ENCODE measurements at regions not wholly inside any gene's neighbourhood (a gene's known extent, or its start where the extent isn't known, plus 50 kb on each side); places are given as distances from the start of the nearest gene placed in this dataset.
"Not testable (repeated sequence)": the region's sequence is repeated elsewhere in the genome, so short reads cannot be mapped to it uniquely, and the experiment has no call there.

DNA sequence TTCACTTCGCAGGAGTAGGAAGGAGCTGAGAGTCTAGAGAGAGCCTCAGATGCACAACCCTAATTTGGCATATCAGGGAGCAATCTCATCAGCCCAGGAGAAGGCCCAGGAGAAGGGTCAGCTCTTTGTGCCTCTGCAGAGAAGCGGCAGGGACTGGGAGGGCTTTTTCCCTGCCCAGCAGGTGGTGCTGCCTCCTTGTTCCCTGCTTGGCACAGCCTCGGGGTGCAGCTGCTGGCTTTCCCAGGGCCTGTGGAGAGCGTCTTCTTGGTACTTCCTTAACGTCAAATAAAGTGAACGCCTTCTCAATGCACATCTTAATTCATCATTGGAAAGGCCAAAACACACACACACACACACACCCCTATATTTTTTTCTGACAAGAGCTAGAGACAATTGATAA is 519.3 kb downstream of the GOLGA6L6 start:
- TF ChIP-seq, protein P1, sequence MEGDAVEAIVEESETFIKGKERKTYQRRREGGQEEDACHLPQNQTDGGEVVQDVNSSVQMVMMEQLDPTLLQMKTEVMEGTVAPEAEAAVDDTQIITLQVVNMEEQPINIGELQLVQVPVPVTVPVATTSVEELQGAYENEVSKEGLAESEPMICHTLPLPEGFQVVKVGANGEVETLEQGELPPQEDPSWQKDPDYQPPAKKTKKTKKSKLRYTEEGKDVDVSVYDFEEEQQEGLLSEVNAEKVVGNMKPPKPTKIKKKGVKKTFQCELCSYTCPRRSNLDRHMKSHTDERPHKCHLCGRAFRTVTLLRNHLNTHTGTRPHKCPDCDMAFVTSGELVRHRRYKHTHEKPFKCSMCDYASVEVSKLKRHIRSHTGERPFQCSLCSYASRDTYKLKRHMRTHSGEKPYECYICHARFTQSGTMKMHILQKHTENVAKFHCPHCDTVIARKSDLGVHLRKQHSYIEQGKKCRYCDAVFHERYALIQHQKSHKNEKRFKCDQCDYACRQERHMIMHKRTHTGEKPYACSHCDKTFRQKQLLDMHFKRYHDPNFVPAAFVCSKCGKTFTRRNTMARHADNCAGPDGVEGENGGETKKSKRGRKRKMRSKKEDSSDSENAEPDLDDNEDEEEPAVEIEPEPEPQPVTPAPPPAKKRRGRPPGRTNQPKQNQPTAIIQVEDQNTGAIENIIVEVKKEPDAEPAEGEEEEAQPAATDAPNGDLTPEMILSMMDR (IDR thresholded peaks at IDR 0.05) = not testable (repeated sequence)
- not testable (repeated sequence) for TF ChIP-seq POLR2A, EP300 (IDR thresholded peaks at IDR 0.05)
